ENCODE measurements at regions not wholly inside any gene's neighbourhood (a gene's known extent, or its start where the extent isn't known, plus 50 kb on each side); places are given as distances from the start of the nearest gene placed in this dataset.

GRCh38 chr15:94653071-94653470 is 421.7 kb downstream of the MCTP2 start:
- TF ChIP-seq CTCF (IDR thresholded peaks at IDR 0.05) (no peak), POLR2A (IDR thresholded peaks at IDR 0.05) (no peak), EP300 (IDR thresholded peaks at IDR 0.05) (no peak), POLR2AphosphoS5 (IDR thresholded peaks at IDR 0.05) (no peak)
